ENCODE measurements at regions not wholly inside any gene's neighbourhood (a gene's known extent, or its start where the extent isn't known, plus 50 kb on each side); places are given as distances from the start of the nearest gene placed in this dataset.
"Not testable (repeated sequence)": the region's sequence is repeated elsewhere in the genome, so short reads cannot be mapped to it uniquely, and the experiment has no call there.

- no peak for DNase-seq (ENCODE audit: low spot score)
Observed at GRCh38 chr10:64859911-64860310, 1338.7 kb downstream of the REEP3 start.

DNA sequence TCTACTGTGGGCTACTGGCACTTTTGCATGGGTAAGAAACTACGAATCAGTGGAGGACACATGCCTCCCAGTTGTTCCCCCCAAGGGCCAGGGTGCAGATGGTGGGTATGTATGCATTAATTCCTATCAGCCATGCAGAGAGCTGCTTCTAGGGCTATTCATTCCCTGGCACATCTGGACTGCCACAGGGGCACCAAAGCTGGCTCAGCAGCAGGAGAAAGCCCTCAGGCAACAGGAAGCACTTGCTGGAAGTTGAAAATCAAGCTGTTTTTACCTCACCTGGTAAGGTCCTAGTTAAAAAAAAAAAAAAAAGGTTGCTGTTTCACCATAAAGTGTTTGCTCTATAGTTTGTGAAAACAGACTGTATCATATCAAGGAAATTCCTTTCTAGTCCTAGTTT is 1342.6 kb downstream of the REEP3 start:
- DNase-seq (ENCODE audit: low spot score): no peak

- DNase-seq (ENCODE audit: low spot score): no peak
Observed at GRCh38 chr10:64867501-64867962, 1346.3 kb downstream of the REEP3 start.

DNA sequence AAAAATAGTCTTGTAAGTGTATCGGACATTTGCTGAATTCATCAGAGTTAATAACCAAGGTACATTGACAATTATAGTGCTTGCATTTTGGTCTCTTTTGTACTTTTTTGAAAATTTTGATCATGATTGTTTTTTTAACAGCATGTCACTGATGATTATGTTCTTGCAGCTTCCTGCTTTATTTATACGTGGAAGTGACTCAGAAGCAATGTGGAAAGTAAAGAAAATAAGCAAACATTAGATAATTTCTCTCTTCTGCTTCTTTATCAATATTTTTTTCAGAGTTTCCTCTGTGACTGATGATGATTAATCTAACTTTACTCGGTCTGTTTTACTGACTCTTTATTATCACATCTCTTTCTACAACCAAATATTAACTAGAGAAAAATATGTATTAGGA is 1351.9 kb downstream of the REEP3 start:
- DNase-seq (ENCODE audit: low spot score): no peak

- DNase-seq (ENCODE audit: low spot score): no peak
Observed at GRCh38 chr10:64873959-64874358, 1352.8 kb downstream of the REEP3 start.

- no peak for DNase-seq (ENCODE audit: low spot score)
Observed at GRCh38 chr10:64880546-64880945, 1359.3 kb downstream of the REEP3 start.

DNA sequence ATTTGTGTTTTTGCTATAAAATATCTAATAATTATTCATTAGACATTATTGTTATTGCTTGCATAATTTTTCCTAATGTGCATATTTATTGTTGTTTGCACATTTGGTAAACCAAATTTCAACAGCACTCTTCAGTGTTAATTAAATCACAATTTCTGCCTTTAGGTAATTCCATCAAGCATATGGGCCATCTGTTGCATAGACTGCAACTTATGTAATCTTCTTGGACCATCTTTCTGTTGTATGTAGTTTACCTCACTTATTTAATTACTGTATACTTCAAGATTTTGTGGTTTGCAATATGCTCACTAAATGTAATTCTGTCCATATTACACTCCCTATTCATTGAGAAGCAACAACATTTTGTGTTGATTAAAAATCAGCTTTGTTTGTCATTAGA is 1360.1 kb downstream of the REEP3 start:
- no peak for DNase-seq (ENCODE audit: low spot score)

GRCh38 chr10:64896582-64896981 is 1375.4 kb downstream of the REEP3 start:
- DNase-seq (ENCODE audit: low spot score): no peak

- DNase-seq (ENCODE audit: low spot score): not testable (repeated sequence)
Observed at GRCh38 chr10:64906311-64906710, 1385.1 kb downstream of the REEP3 start.

DNA sequence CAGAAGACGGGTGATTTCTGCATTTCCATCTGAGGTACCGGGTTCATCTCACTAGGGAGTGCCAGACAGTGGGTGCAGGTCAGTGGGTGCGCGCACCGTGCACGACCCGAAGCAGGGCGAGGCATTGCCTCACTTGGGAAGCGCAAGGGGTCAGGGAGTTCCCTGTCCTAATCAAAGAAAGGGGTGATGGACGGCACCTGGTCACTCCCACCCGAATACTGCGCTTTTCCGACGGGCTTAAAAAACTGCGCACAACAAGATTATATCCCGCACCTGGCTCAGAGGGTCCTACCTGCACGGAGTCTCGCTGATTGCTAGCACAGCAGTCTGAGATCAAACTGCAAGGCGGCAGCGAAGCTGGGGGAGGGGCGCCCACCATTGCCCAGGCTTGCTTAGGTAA is 1403.1 kb downstream of the REEP3 start:
- DNase-seq (ENCODE audit: low spot score): not testable (repeated sequence)

GRCh38 chr10:64952042-64952441 is 1430.8 kb downstream of the REEP3 start:
- DNase-seq (ENCODE audit: low spot score): no peak

DNA sequence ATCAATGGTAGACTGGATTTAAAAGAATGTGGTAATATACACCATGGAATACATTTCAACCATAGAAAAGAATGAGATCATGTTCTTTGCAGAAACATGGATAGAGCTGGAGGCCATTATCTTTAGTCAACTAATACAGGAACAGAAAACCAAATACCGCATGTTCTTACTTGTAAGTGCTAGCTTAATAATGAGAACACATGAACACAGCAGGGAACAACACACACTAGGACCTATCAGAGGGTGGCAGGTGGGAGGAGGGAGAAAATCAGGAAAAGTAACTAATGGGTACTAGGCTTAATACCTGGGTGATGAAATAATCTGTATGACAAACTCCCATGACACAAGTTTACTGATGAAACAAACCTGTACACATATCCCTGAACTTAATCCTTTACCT is 1435.2 kb downstream of the REEP3 start:
- DNase-seq (ENCODE audit: low spot score): no peak

DNA sequence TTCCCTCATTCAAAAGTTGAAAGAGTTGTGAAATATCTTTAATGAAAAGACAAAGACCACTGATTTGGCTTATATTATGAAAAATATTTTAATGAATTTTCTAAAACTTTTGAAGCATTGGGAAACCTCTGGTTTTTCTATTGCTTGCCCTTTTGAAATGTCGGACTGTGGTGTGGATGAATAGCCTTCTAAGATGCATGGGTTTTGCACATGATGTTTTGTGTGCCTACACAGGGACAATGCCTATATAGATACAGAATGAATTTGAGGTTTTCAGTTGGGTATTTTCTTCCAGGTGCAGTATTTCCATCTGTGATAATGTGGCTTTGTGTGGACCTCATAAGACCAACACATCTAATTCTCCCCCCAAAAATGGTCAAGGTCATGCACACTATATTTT is 1437.9 kb downstream of the REEP3 start:
- DNase-seq (ENCODE audit: low spot score): no peak

GRCh38 chr10:64959883-64960282 is 1438.7 kb downstream of the REEP3 start:
- DNase-seq (ENCODE audit: low spot score): no peak

- DNase-seq (ENCODE audit: low spot score): no peak
Observed at GRCh38 chr10:64973391-64973790, 1452.2 kb downstream of the REEP3 start.

DNA sequence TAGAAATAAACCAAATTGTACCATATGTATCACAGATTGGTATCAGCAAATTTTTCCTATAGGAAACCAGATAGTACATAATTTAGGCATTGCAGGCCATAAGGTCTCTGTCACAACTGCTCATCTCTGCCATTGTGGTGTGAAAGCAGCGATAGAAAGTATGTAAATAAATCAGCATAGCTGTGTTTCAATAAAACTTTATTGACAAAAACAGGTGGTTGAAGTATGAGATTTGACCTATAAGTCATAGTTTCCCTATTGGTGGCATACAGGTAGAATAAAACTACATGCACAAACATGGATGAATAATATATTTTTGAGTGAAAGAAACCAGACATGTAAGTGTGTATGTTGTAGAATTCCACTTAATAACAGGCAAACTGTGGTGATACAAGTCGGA is 1454.9 kb downstream of the REEP3 start:
- DNase-seq (ENCODE audit: low spot score): no peak

DNA sequence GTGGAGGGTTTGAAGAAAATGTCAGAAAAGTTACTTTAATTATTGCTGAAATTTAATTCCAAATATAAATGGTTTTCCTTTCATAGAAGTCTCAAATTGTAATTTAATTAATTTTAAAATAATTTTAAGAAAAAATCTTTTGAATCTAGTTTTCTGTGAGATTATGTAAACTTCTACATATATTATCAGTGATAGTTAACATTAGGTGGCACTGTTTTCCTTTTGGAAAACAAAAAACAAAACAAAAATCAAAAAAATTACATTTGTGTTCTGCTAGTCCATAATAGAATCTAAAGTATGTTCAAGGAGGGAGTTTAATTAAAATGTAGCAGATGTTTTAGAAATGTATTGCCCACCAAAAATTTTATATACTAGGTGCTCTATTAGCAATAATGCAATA is 1456.7 kb downstream of the REEP3 start:
- DNase-seq (ENCODE audit: low spot score): no peak

DNA sequence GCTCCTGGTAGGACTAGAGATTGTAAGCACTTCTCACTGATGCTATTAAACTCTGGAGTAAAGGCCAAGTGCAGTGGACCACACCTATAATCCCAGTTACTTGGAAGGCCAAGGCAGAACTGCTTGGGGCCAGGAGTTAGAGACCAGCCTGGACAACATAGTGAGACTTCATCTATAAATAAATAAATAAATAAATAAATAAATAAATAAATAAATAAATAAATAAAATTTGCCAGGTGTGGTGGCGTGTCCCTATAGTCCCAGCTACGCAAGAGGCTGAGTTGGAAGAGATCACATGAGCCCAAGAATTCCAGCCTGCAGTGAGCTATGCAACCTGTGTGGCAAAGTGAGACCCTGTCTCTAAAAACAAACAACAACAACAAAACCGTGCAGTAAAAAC is 1475.7 kb downstream of the REEP3 start:
- DNase-seq (ENCODE audit: low spot score): no peak

- DNase-seq (ENCODE audit: low spot score): no peak
Observed at GRCh38 chr10:65010845-65011244, 1489.6 kb downstream of the REEP3 start.

- DNase-seq (ENCODE audit: low spot score): no peak
Observed at GRCh38 chr10:65017523-65017922, 1496.3 kb downstream of the REEP3 start.

DNA sequence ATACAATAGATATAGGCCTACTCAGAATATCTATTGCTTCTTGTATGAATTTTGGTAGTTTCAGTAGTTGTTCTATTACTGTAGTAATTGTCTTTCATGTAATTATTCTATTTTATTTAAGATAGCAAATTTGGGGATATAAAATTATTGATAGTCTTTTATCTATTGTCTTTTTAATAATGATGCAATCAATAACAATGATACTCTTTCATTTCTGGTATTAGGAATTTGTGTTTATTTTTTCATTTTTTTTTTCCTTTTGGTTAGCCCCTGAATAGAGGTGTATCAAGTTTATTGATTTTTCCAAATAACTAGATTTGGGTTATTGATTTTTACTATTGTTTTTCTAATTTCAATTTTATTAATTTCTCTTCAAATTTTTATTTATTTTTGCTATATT is 1503.7 kb downstream of the REEP3 start:
- no peak for DNase-seq (ENCODE audit: low spot score)

DNA sequence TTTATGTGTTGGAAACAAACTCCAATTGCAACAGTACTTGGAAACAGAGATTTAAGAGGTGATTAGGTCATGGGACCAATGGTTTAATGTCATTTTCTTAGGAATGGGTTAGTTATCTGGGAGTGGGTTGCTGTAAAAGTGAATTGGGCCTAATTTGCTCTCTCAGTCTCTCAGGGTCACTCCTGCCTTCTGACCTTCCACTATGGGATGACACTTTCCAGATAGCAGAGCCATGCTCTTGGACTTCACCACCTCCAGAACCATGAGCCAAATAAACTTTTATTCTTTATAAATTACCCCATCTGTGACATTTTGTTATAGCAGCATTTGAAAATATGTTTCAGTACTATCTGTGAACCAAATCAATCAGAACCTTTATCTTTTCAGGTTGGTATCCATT is 1509.1 kb downstream of the REEP3 start:
- DNase-seq (ENCODE audit: low spot score): no peak

- DNase-seq (ENCODE audit: low spot score): no peak
Observed at GRCh38 chr10:65032867-65033769, 1511.9 kb downstream of the REEP3 start.

- no peak for DNase-seq (ENCODE audit: low spot score)
Observed at GRCh38 chr10:65033957-65034356, 1512.8 kb downstream of the REEP3 start.
